HK-2 (cell line): ENCODE measurements at regions not wholly inside any gene's neighbourhood (a gene's known extent, or its start where the extent isn't known, plus 50 kb on each side); places are given as distances from the start of the nearest gene placed in this dataset.

ENCODE experiments used
- DNase-seq: peaks from one replicate; pipeline ENCODE4 v3.0.0-alpha.2; 2018; ENCODE audit not compliant: unreplicated experiment

GRCh38 chr14:52380294-52380693, 66.2 kb downstream of the PTGER2 start:
- peak; percentile 50 for DNase-seq
